ENCODE measurements at regions not wholly inside any gene's neighbourhood (a gene's known extent, or its start where the extent isn't known, plus 50 kb on each side); places are given as distances from the start of the nearest gene placed in this dataset.

DNA sequence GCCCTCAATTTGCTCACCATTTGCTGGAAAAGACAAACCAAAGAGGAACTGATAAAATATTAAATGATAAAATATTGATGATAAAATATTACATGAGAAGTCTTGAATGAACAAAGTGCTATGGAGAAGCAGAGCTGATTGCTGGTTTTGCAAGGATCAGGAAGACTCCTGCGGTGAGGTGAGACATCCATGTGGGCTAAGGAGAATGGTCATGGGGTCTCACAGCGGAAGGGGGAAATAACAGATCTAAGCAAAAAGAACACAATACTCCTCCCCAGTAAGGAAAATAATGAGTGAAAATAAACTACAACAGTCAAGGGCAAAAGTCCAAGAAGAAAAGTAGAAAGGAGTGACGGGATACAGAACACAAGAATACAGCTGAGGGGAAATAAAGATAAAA lies 146.8 kb downstream of the LURAP1L start:
- TF ChIP-seq CTCF (IDR thresholded peaks at IDR 0.05) (no peak), POLR2A (IDR thresholded peaks at IDR 0.05) (no peak)

All from thyroid gland (tissue), 4 donors.